A549 (cell line): ENCODE measurements at regions not wholly inside any gene's neighbourhood (a gene's known extent, or its start where the extent isn't known, plus 50 kb on each side); places are given as distances from the start of the nearest gene placed in this dataset.
A peak's percentile ranks its signal among the peaks of the same experiment; 100 is the strongest.

Experiments used
- ATAC-seq, 2 experiments: fragments of 200-7000 bp in 1 of 2; fragments of >200 bp in 1 of 2; cut with Nextera tagmentation in 1 of 2; cut with Tn5 transposase in 1 of 2; 3 replicates each; pipeline versions ENCODE4 v1.8.0 to v1.9.1; 2018 to 2020; ENCODE audit warnings: mild to moderate bottlenecking in 1 of 2, moderate library complexity in 1 of 2
- CTCF ChIA-PET: fragments of 300-600 bp; sonication (Branson Sonifier 250); formaldehyde crosslinking; extraction: SDS; loops from one replicate; lab custom pipeline; 2021; ENCODE audit warnings: antibody characterized with exemption, inconsistent platforms; lab: Yijun Ruan, JAX
- POLR2A ChIA-PET: fragments of 350-600 bp; formaldehyde crosslinking; extraction: SDS; loops from one replicate; lab custom pipeline; 2021; ENCODE audit warnings: antibody characterized with exemption, inconsistent platforms; lab: Yijun Ruan, JAX
- DNase-seq, 2 experiments: peaks; one replicate each; pipeline versions ENCODE4 v3.0.0 to v3.0.0-alpha.2; 2011 to 2016; ENCODE audit warnings: low read depth in 1 of 2, low spot score in 1 of 2
- FAIRE-seq: peaks from 2 replicates; lab custom pipeline; 2011; peaks lifted over from hg19 to GRCh38; lab: Jason Lieb, UNC
- H3K27ac ChIP-seq, 2 experiments: fragments of >200 bp; sonication (Bioruptor Twin); formaldehyde crosslinking; 3 replicates each; pipeline ENCODE4 v1.5.1; 2016 to 2017
- H3K4me1 ChIP-seq: fragments of >200 bp; sonication (Bioruptor Twin); formaldehyde crosslinking; 3 replicates; pipeline ENCODE4 v1.6.1; 2016
- H3K4me2 ChIP-seq: fragments of >200 bp; sonication (Bioruptor Twin); formaldehyde crosslinking; 3 replicates; pipeline ENCODE4 v1.6.1; 2016
- H3K4me3 ChIP-seq: fragments of >200 bp; sonication (Bioruptor Twin); formaldehyde crosslinking; 3 replicates; pipeline ENCODE4 v1.5.1; 2016
- H3K9me3 ChIP-seq: fragments of >200 bp; sonication (Bioruptor Twin); formaldehyde crosslinking; 3 replicates; pipeline ENCODE4 v1.6.1; 2016
- ATOH8 ChIP-seq: fragments of 250-450 bp; sonication (Bioruptor Pico); IDR thresholded peaks from 2 replicates; pipeline ENCODE4 v1.5.0; 2020; ENCODE audit warnings: low read depth, mild to moderate bottlenecking, moderate library complexity
- BCL3 ChIP-seq: fragments of >200 bp; sonication (Bioruptor Twin); formaldehyde crosslinking; IDR thresholded peaks from 3 replicates; pipeline ENCODE4 v1.6.1; 2016
- BHLHE40 ChIP-seq: IDR thresholded peaks from 2 replicates; pipeline ENCODE4 v1.6.1; 2012; ENCODE audit warnings: low read depth, low read length, inconsistent platforms
- CBX2 ChIP-seq: fragments of 200-600 bp; sonication (generic); IDR thresholded peaks from 2 replicates; pipeline ENCODE4 v1.6.1; 2016; ENCODE audit warnings: low read depth, mild to moderate bottlenecking, borderline replicate concordance
- CBX8 ChIP-seq: fragments of 200-600 bp; sonication (generic); IDR thresholded peaks from 2 replicates; pipeline ENCODE4 v1.6.1; 2016
- CEBPB ChIP-seq, 2 experiments: fragments of >200 bp in 1 of 2; sonication (Bioruptor Twin) in 1 of 2; formaldehyde crosslinking in 1 of 2; IDR thresholded peaks; 2 replicates each; pipeline ENCODE4 v1.6.1; 2012 to 2016
- CHD2 ChIP-seq: fragments of 150-350 bp; IDR thresholded peaks from 2 replicates; pipeline ENCODE4 v1.6.1; 2014; ENCODE audit warnings: low read length; ENCODE audit not compliant: partially characterized antibody
- CHD4 ChIP-seq: fragments of 200-600 bp; sonication (generic); IDR thresholded peaks from 2 replicates; pipeline ENCODE4 v1.6.1; 2016; ENCODE audit warnings: antibody characterized with exemption, mild to moderate bottlenecking, borderline replicate concordance
- CTCF ChIP-seq: fragments of >200 bp; sonication (Bioruptor Twin); formaldehyde crosslinking; IDR thresholded peaks from 3 replicates; pipeline ENCODE4 v1.5.1; 2016
- ESRRA ChIP-seq: fragments of 150-350 bp; IDR thresholded peaks from 2 replicates; pipeline ENCODE4 v1.6.1; 2014; ENCODE audit warnings: mild to moderate bottlenecking, low read length, borderline replicate concordance
- FOSB ChIP-seq: fragments of 250-450 bp; sonication (Bioruptor Pico); IDR thresholded peaks from 2 replicates; pipeline ENCODE4 v1.5.0; 2020; ENCODE audit warnings: mild to moderate bottlenecking, moderate library complexity
- FOSL2 ChIP-seq, 2 experiments: fragments of 450-650 bp in 1 of 2; fragments of >200 bp in 1 of 2; sonication (Bioruptor Twin) in 1 of 2; formaldehyde crosslinking; IDR thresholded peaks; 2 replicates each; pipeline versions ENCODE4 v1.5.0 to v1.6.1; 2016 to 2020; ENCODE audit warnings: mild to moderate bottlenecking in 1 of 2, moderate library complexity in 1 of 2
- GATA3 ChIP-seq: IDR thresholded peaks from 2 replicates; pipeline ENCODE4 v1.6.1; 2012; ENCODE audit warnings: borderline replicate concordance
- HES2 ChIP-seq: fragments of >200 bp; sonication (Bioruptor Twin); formaldehyde crosslinking; IDR thresholded peaks from 2 replicates; pipeline ENCODE4 v1.6.1; 2016
- HEYL ChIP-seq: fragments of 250-450 bp; sonication (Bioruptor Pico); IDR thresholded peaks from 2 replicates; pipeline ENCODE4 v1.8.0; 2021; ENCODE audit warnings: mild to moderate bottlenecking, moderate library complexity
- HOXA7 ChIP-seq: fragments of 250-450 bp; sonication (Bioruptor Pico); IDR thresholded peaks from 2 replicates; pipeline ENCODE4 v1.5.0; 2020; ENCODE audit warnings: mild to moderate bottlenecking, moderate library complexity
- HOXB13 ChIP-seq: fragments of 250-450 bp; sonication (Bioruptor Pico); IDR thresholded peaks from 2 replicates; pipeline ENCODE4 v1.5.0; 2020; ENCODE audit warnings: low read depth, mild to moderate bottlenecking, moderate library complexity
- KDM1A ChIP-seq: fragments of 200-600 bp; sonication (generic); IDR thresholded peaks from 2 replicates; pipeline ENCODE4 v1.6.1; 2016; ENCODE audit warnings: low read depth, mild to moderate bottlenecking
- MAFK ChIP-seq: fragments of 450-650 bp; IDR thresholded peaks from 2 replicates; pipeline ENCODE4 v1.6.1; 2014; ENCODE audit not compliant: partially characterized antibody
- MAZ ChIP-seq: fragments of 150-350 bp; IDR thresholded peaks from 2 replicates; pipeline ENCODE4 v1.6.1; 2014; ENCODE audit warnings: antibody characterized with exemption, low read depth, low read length, borderline replicate concordance
- NFE2L2 ChIP-seq: fragments of 150-350 bp; conservative IDR thresholded peaks from 2 replicates; pipeline ENCODE4 v1.6.1; 2014; ENCODE audit warnings: low read length
- POLR2A ChIP-seq: IDR thresholded peaks from 2 replicates; pipeline ENCODE4 v1.6.1; 2012; ENCODE audit warnings: mild to moderate bottlenecking, low read length
- REST ChIP-seq: fragments of 200-600 bp; sonication (generic); IDR thresholded peaks from 2 replicates; pipeline ENCODE4 v1.6.1; 2016; ENCODE audit warnings: antibody characterized with exemption, mild to moderate bottlenecking, moderate library complexity
- TFCP2L1 ChIP-seq: fragments of 250-450 bp; sonication (Bioruptor Pico); IDR thresholded peaks from 2 replicates; pipeline ENCODE4 v1.5.0; 2021; ENCODE audit warnings: mild to moderate bottlenecking
- TP53 ChIP-seq: fragments of 250-450 bp; sonication (Bioruptor Pico); IDR thresholded peaks from 2 replicates; pipeline ENCODE4 v1.5.0; 2021; ENCODE audit warnings: mild to moderate bottlenecking, moderate library complexity
- ZC3H11A ChIP-seq: fragments of 450-650 bp; IDR thresholded peaks from 2 replicates; pipeline ENCODE4 v1.6.1; 2014; ENCODE audit warnings: antibody characterized with exemption, mild to moderate bottlenecking
- WGBS: methylation state at CpG from one replicate; pipeline ENCODE4 v1.1.6; 2017; ENCODE audit errors: missing lambda C conversion rate; 5-methylcytosine and 5-hydroxymethylcytosine counted together

- no peak for TF ChIP-seq BCL3
- no peak for TF ChIP-seq HOXB13 (CRISPR knock-in tag)
- TF ChIP-seq, all 56 proteins: peak for 0
These were observed 427.8 kb upstream of the ZEB2 start (continued) for GRCh38 chr2:144947709-144948037.

- 94% methylated on average over 1 of the region's 1 CpG for WGBS
- DNase-seq: no peak
- peaks cover 1% of the 10 kb centered on the region; the same call in 2 of the 3 replicates for H3K9me3 ChIP-seq
- no peak overlapping the region for H3K4me2 ChIP-seq
- peaks cover 61% of the 10 kb centered on the region for H3K4me1 ChIP-seq
- FAIRE-seq: no peak
- TF ChIP-seq TP53 (CRISPR knock-in tag): no peak
- no peak for TF ChIP-seq REST
- no peak for TF ChIP-seq TFCP2L1
- TF ChIP-seq ATOH8 (CRISPR knock-in tag): no peak
- TF ChIP-seq GATA3: no peak
- TF ChIP-seq CBX8: no peak
- no peak for TF ChIP-seq HOXA7
- TF ChIP-seq CHD4: no peak
- no peak for TF ChIP-seq ZC3H11A
- no peak for TF ChIP-seq BHLHE40
- no peak for TF ChIP-seq CTCF
- no peak for TF ChIP-seq ESRRA
- TF ChIP-seq, all 56 proteins: peak for 0
- CTCF ChIA-PET: no interaction called here
- Histone ChIP-seq H3K27ac (peak overlapping the region; percentile 87 to 93), H3K4me3 (no peak overlapping the region)
- no peak for ATAC-seq
- POLR2A ChIA-PET: no interaction called here
These were observed 426.3 kb upstream of the ZEB2 start for GRCh38 chr2:144946263-144946662.

- WGBS: 76% methylated on average over 5 of the region's 5 CpGs
- H3K9me3 ChIP-seq: peaks cover 7% of the 10 kb centered on the region; the same call in 2 of the 3 replicates
- FAIRE-seq (no peak), DNase-seq (no peak), ATAC-seq (no peak)
- peak overlapping the region; percentile 87 to 93 for H3K27ac ChIP-seq
- H3K4me2 ChIP-seq: peak overlapping the region; percentile 73
- no peak for TF ChIP-seq CBX2
- no peak for TF ChIP-seq NFE2L2
- TF ChIP-seq ESRRA: no peak
- TF ChIP-seq POLR2A: no peak
- TF ChIP-seq KDM1A: no peak
- TF ChIP-seq MAFK: no peak
- no peak for TF ChIP-seq MAZ
- no peak for TF ChIP-seq FOSB (CRISPR knock-in tag)
- TF ChIP-seq FOSL2 (IDR thresholded peaks at IDR 0.05): no peak
- no peak for TF ChIP-seq FOSL2 (CRISPR knock-in tag; IDR thresholded peaks at IDR 0.05)
- TF ChIP-seq HES2: no peak
- no peak for TF ChIP-seq CHD2
- no peak for TF ChIP-seq HEYL (CRISPR knock-in tag)
- no peak for TF ChIP-seq CEBPB (IDR thresholded peaks at IDR 0.05)
- CTCF ChIA-PET: no interaction called here
- POLR2A ChIA-PET: interaction anchor here (0.7 kb wide), 1 partner anchor 24 kb away, joined by 4 read pairs; no protein-coding TSS in a partner anchor
- H3K4me3 ChIP-seq: no peak overlapping the region
- H3K4me1 ChIP-seq: peaks cover 54% of the 10 kb centered on the region
These were observed 424.8 kb upstream of the ZEB2 start for GRCh38 chr2:144944546-144945220.
